ENCODE measurements at regions not wholly inside any gene's neighbourhood (a gene's known extent, or its start where the extent isn't known, plus 50 kb on each side); places are given as distances from the start of the nearest gene placed in this dataset.

DNA sequence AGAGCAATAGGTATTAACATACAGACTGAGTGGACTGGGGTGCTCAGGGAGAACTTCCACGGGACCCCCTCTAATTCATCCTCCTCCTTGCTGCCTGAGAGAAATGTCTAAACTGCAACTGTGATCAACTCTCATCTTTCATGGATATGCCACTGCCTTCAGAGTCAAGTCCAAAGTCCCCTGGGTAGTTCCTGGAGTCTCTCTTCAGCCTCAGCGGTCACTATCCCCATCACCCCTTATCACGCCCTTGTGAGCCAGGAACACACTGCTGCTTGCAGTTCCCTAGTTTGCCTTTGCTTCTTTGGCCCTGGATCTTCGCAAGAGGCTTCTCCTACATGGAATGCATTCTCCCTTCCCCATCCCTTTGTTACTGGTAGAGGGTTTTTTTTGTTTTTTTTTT lies 58.7 kb upstream of the AUTS2 start:
- TF ChIP-seq FOXP2 (optimal IDR thresholded peaks at IDR 0.05; ENCODE audit: borderline replicate concordance, extremely low read depth, extremely low read length, insufficient read depth) (no peak), POLR2AphosphoS5 (IDR thresholded peaks at IDR 0.05; ENCODE audit: low read depth, low read length) (no peak), TAF1 (IDR thresholded peaks at IDR 0.05; ENCODE audit: borderline replicate concordance, insufficient read depth, low read length) (no peak), SIN3A (IDR thresholded peaks at IDR 0.05; ENCODE audit: borderline replicate concordance, insufficient read depth, low read length) (no peak)
- TF ChIP-seq, protein P1, sequence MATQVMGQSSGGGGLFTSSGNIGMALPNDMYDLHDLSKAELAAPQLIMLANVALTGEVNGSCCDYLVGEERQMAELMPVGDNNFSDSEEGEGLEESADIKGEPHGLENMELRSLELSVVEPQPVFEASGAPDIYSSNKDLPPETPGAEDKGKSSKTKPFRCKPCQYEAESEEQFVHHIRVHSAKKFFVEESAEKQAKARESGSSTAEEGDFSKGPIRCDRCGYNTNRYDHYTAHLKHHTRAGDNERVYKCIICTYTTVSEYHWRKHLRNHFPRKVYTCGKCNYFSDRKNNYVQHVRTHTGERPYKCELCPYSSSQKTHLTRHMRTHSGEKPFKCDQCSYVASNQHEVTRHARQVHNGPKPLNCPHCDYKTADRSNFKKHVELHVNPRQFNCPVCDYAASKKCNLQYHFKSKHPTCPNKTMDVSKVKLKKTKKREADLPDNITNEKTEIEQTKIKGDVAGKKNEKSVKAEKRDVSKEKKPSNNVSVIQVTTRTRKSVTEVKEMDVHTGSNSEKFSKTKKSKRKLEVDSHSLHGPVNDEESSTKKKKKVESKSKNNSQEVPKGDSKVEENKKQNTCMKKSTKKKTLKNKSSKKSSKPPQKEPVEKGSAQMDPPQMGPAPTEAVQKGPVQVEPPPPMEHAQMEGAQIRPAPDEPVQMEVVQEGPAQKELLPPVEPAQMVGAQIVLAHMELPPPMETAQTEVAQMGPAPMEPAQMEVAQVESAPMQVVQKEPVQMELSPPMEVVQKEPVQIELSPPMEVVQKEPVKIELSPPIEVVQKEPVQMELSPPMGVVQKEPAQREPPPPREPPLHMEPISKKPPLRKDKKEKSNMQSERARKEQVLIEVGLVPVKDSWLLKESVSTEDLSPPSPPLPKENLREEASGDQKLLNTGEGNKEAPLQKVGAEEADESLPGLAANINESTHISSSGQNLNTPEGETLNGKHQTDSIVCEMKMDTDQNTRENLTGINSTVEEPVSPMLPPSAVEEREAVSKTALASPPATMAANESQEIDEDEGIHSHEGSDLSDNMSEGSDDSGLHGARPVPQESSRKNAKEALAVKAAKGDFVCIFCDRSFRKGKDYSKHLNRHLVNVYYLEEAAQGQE (IDR thresholded peaks at IDR 0.05; ENCODE audit: insufficient read depth in 1 of 2, low read depth in 2 of 2, low read length in 2 of 2) = no peak

DNA sequence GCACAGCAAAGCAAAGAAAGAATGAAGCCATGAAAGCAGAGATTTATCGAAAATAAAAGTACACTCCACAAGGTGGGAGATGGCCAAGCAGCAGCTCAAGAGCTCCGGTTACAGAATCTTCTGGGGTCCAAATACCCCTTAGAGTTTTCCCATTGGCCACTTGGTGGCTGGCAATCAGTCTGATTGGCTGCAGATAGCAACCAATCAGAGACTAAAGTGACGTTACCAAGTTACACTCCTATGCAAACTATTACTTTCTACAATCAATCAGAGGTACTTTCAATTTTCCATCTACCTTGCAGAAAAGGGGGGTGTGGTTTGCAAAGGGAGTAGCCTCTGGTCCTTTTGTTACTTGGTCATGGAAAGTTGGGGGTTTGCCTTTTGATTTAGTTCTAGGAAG lies 58.0 kb upstream of the AUTS2 start:
- TF ChIP-seq, protein P1 (IDR thresholded peaks at IDR 0.05; ENCODE audit: insufficient read depth in 1 of 2, low read depth in 2 of 2, low read length in 2 of 2) = no peak
- TF ChIP-seq TAF1 (IDR thresholded peaks at IDR 0.05; ENCODE audit: borderline replicate concordance, insufficient read depth, low read length) (no peak), POLR2AphosphoS5 (IDR thresholded peaks at IDR 0.05; ENCODE audit: low read depth, low read length) (no peak), FOXP2 (optimal IDR thresholded peaks at IDR 0.05; ENCODE audit: borderline replicate concordance, extremely low read depth, extremely low read length, insufficient read depth) (no peak), SIN3A (IDR thresholded peaks at IDR 0.05; ENCODE audit: borderline replicate concordance, insufficient read depth, low read length) (no peak)

DNA sequence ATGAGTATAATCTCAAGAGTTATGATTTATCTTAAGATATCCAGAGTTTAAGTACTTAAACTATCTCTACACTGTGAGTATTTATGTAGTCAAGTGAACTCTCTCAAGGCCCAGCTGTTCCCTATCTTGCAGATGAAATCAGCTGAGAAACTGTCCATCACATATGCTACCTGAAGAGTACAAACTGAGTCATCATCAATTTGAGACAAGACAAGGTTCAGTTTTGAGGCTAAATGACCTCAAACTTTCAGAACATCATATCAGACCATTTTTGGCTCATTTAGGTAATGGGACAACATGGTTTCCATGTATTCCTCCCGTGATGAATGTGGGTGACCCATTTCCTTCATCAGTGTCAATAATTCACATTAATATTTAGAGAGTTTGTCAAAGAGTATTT lies 53.1 kb upstream of the AUTS2 start:
- TF ChIP-seq FOXP2 (optimal IDR thresholded peaks at IDR 0.05; ENCODE audit: borderline replicate concordance, extremely low read depth, extremely low read length, insufficient read depth) (no peak), POLR2AphosphoS5 (IDR thresholded peaks at IDR 0.05; ENCODE audit: low read depth, low read length) (no peak), SIN3A (IDR thresholded peaks at IDR 0.05; ENCODE audit: borderline replicate concordance, insufficient read depth, low read length) (no peak), TAF1 (IDR thresholded peaks at IDR 0.05; ENCODE audit: borderline replicate concordance, insufficient read depth, low read length) (no peak)
- TF ChIP-seq, protein P1 (IDR thresholded peaks at IDR 0.05; ENCODE audit: insufficient read depth in 1 of 2, low read depth in 2 of 2, low read length in 2 of 2) = no peak

All from PFSK-1 (cell line).